Right lung (tissue), 2 donors: ENCODE measurements at regions not wholly inside any gene's neighbourhood (a gene's known extent, or its start where the extent isn't known, plus 50 kb on each side); places are given as distances from the start of the nearest gene placed in this dataset.
A peak's percentile ranks its signal among the peaks of the same experiment; 100 is the strongest.

Experiments used
- DNase-seq, 2 donors: peaks; one replicate each; pipeline ENCODE4 v3.0.0-alpha.2; 2013

- no peak for DNase-seq
Measured at GRCh38 chr12:19867970-19868369, 428.7 kb downstream of the AEBP2 start.

DNA sequence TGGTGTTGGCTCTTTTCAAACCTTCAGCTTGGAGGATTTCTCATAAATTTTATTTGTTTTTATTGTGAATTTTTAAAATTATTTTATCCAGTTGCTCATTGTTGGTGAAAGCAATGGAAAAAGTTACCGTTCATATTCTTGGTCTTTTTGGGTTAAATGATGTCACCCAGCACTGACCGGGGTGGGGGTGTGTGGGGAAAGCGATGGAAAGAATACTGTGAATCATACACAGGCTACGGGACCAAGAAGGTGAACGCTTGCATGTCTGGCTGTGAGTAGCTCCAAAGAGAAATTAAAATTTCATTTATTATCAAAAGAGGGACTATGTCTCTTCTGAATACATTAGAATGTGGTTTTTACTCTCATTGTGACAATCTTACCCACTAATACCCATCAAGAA lies 430.1 kb downstream of the AEBP2 start:
- no peak for DNase-seq

DNA sequence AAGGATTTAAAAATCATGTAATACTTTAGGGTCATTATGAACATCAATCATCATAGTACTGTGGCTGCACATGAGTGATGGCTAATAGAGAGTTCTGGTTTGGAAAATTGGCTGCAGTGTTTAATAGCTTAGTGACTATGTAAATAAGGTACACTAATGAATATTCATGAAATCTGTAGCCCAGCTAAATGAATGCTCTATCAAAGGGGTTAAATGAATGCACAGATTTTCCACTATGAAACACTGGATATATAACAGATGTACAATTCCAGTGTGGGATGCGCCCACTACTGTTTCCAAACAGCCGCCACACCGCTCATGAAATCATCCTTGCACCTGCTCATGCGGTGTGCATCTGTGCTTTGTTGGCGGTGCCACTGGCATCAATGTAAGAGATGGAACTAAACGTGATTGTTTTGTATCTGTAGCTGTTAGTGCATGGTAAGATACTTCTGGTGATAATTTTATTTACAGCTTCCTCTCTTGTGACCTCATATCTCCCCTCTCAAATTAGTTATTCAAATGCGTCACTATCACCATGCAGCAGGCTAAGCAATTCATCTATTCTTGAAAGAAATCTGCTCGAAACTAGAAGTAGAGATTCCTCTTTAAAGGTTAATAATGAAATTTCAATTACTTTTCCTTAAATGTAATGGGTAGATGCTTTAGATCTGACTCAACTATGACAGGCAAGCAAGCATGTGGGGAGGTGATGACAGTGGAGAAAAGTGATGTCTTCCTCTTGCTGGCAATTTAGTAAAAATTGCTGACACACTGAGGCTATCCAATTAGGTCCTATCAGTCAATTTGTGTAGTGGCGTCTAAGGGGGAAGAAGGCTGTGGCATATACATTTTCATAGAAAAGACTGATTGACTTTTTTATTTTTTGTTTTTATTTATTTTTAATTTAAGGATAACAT lies 433.6 kb downstream of the AEBP2 start:
- no peak for DNase-seq

- DNase-seq: no peak
Measured at GRCh38 chr12:19880076-19880475, 440.8 kb downstream of the AEBP2 start.

- DNase-seq: no peak
Measured at GRCh38 chr12:19880721-19881120, 441.4 kb downstream of the AEBP2 start.

DNA sequence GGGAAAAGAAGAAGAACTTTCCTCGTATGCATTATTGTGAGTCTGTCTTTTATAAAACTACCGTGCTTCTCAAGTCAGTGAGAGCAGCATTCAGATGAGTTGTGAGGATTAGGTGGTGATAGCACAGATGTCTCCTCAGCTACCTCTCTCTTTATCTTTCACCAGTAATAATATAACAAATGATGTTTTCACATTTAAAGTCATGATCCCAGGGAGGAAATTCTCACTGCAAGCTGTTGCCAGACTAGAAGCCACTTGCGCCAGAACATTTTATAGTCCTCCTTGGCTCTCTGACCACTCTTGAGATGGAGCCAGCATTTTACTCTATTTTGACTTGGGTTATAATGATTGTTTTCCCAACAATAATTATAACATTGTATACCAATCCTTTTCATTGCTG lies 443.1 kb downstream of the AEBP2 start:
- DNase-seq: no peak

GRCh38 chr12:19884021-19884492 lies 444.8 kb downstream of the AEBP2 start:
- DNase-seq: no peak

- DNase-seq: peak; percentile 63 to 74
Measured at GRCh38 chr12:19885093-19885812, 446.0 kb downstream of the AEBP2 start.

DNA sequence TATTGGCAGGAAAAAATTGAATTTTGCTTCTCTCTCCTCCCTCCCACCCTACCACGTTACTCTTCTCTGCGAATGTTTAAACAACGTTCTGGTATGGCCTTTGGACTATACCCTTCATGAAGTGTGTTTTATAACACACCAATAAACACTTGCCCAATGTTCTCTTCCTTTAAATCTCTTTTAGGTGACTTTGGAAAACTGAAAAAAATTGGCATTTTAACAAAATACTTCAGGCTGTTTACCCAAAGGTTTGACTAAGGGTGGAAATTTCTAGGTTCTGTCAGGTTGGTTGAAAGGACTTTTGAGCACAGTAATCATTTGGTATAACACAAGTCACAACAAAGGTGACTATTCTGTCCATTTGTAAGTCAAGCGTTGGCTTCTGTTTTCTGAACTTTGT lies 446.8 kb downstream of the AEBP2 start:
- DNase-seq: no peak

GRCh38 chr12:19886639-19887064 lies 447.4 kb downstream of the AEBP2 start:
- peak in 1 of 2 donors; percentile 29 for DNase-seq

DNA sequence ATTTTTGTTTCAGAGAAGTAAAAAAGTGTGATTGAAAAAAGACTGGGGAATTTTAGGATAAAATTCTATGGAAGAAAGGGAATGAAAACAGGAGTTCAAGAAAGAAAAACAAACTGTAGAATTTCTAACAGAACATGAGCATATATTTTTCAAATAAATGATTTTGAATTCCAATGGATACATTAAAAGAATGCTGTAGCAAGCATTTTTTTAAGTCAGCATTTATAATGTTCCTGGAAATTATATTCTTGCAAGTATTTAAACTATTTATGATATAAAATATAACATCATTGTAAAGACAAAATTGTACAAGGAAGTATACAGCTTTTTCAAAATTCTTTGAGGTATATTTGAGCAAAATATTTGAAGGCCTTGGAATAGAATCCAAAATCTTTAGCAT lies 450.7 kb downstream of the AEBP2 start:
- DNase-seq: no peak

- no peak for DNase-seq
Measured at GRCh38 chr12:19891936-19892591, 452.8 kb downstream of the AEBP2 start.

- DNase-seq: no peak
Measured at GRCh38 chr12:19893514-19893913, 454.2 kb downstream of the AEBP2 start.

- no peak for DNase-seq
Measured at GRCh38 chr12:19894050-19894449, 454.8 kb downstream of the AEBP2 start.

DNA sequence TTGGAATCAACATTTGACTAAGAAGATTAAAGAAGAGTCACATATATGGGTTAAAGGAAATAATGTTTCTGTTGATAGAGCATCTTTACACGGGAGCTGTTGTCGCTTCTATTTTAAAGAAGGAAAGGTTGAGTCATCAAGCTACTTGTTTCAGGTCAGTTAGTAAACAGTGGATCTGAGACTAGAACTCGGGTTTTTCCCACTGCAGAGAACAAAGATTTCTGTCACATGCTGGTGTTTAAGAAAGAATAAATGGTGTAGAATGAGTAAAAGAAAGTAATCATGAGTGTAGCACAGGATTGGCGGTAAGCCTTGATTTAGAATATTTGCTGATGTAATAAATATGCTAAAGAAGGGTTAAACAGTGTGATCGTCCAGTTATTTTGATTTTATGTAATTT lies 455.5 kb downstream of the AEBP2 start:
- DNase-seq: no peak

DNA sequence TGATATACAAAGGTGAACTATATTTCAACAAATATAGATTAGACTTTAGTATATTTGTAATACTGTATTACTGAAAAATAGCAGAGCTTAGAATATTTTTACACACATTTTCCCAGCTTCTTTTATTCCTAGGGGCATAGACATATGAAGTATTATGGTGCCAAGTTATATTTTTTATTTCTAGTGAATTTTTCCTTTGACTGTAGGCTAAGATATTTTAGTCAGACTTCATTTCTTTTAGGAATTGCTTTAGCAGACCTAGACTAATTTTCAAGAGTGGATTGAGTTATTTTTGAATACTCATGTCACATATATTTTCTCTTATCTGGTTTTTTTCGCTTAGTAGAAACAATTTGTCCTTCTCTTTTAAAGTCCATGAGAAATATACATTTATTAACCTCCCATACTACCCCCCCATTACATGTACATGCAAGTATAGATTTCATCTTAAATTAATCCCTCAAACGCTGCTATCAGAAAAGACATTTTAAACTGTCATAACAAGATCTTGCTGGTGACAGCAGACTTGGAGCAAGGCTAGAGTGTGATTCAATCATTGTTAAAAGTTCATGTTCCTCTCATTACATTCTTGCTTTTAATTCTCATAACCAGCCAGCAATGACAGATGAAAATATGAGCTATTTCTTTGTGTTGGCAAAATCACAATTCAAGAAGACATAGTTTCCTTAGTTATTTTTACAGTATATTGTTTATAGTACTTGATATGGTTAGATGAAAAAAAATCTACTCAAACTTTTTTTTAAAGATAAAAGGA lies 456.1 kb downstream of the AEBP2 start:
- DNase-seq: no peak

- DNase-seq: no peak
Measured at GRCh38 chr12:19896041-19896440, 456.7 kb downstream of the AEBP2 start.

DNA sequence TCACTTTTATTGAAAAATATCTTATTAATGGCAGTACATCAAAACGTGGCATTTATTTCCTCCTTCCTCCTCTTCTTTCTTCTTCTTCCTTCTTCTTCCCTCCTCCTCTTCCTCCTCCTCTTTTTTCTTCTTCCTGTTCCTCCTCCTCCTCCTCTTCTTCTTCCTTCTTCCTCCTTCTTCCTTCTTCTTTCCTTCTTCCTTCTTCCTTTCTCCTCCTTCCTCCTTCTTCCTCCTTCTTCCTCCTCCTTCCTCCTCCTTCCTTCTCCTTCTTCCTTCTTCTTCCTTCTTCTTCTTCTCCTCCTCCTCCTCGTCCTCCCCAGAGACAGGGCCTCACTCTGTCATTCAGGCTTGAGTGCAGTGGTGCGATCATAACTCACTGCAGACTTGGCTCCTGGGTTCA lies 457.2 kb downstream of the AEBP2 start:
- no peak for DNase-seq

DNA sequence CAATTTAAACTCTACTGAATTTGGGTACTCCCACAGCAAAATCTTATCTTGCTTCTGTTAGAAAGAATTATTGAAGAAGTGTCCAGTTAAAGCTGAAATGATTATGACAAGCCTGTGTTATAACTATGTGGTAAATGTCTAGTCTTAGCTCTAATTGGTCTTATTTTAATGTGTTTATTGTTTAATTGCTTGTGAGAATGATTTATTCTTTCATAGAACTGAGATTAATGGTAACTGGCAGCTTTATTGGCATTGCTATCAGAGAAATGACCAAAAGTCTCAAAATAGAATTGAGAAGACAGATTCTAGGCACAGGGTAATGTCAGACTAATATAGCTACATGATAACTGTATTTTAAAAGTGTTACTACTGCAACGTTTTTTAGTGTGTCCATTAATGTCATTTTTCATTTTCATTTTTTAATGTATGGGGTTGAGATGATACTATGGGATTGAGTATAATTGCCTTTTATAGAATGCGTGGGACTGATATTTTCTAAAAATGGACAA lies 458.7 kb downstream of the AEBP2 start:
- no peak for DNase-seq

- DNase-seq: no peak
Measured at GRCh38 chr12:19901841-19902240, 462.5 kb downstream of the AEBP2 start.

DNA sequence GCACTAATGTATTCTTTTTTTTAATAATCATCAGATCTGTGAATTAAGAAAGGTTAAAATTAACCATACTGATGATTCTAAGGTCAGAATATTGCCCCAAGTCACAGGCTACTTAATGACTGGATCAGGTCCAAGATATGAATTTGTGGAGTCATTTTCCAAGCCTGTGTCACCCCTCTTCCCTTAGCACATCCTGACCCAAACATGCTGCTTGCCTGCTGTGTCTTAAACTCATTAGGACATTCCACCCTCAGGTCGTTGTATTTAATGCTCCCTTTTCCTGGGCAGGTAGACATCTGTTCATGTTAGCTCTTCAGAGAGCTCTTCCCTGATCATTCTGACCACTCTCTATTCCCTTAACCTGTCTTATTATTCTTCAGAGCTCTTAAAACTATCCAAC lies 463.5 kb upstream of the PDE3A start:
- no peak for DNase-seq
